ENCODE measurements at regions not wholly inside any gene's neighbourhood (a gene's known extent, or its start where the extent isn't known, plus 50 kb on each side); places are given as distances from the start of the nearest gene placed in this dataset.

- DNase-seq (ENCODE audit: low spot score) = no peak
- in situ Hi-C loops (cut with MboI; ENCODE audit: low pct_unique_long_range_greater_than_20kb, low sequenced_read_pairs, unreplicated experiment) = no loop called here
- TF ChIP-seq CTCF (IDR thresholded peaks at IDR 0.05; ENCODE audit: extremely low read depth, insufficient read depth, missing control alignments) = no peak
Measured at GRCh38 chr16:73329358-73330286, 281.7 kb upstream of the ZFHX3 start.

DNA sequence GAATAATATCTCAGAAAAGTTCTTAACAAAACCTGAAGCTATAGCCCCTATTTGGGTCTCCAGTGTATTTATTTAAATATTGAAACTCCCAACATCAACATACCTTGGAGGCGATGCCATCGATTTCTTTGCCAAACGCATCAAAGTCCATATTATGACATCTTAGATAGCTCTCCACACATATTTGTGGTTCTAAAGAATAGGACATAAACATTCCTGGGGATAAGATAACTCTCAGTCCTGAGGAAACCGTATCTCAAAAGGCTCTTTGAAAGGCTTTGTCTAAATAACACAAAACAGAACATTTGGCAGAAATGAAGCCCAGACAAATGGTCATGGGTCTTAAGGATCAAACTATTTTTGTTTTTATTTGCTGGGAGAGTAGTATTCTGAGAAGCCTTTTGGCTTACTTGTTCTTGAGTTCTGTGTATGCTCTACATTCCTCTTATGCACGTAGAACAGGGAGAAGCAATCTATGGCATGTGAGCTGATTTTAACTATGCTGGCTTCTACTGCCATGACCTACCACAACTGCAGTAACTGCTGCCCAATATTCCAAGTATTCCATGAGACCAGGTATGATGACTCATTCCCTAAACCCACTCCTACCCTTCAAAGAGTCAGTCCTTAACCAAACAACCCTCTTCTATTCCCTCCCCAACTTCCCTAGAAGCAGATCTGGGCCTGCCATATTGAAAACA lies 279.0 kb upstream of the ZFHX3 start:
- no peak for TF ChIP-seq CTCF (IDR thresholded peaks at IDR 0.05; ENCODE audit: extremely low read depth, insufficient read depth, missing control alignments)

GRCh38 chr16:73326221-73326620 lies 278.3 kb upstream of the ZFHX3 start:
- no peak for TF ChIP-seq CTCF (IDR thresholded peaks at IDR 0.05; ENCODE audit: extremely low read depth, insufficient read depth, missing control alignments)
- in situ Hi-C loops (cut with MboI; ENCODE audit: low pct_unique_long_range_greater_than_20kb, low sequenced_read_pairs, unreplicated experiment) = no loop called here
- DNase-seq (ENCODE audit: low spot score) = no peak

More for the DNA sequence above, 279.0 kb upstream of the ZFHX3 start:
- no peak for DNase-seq (ENCODE audit: low spot score)
- in situ Hi-C loops (cut with MboI; ENCODE audit: low pct_unique_long_range_greater_than_20kb, low sequenced_read_pairs, unreplicated experiment) = no loop called here

DNA sequence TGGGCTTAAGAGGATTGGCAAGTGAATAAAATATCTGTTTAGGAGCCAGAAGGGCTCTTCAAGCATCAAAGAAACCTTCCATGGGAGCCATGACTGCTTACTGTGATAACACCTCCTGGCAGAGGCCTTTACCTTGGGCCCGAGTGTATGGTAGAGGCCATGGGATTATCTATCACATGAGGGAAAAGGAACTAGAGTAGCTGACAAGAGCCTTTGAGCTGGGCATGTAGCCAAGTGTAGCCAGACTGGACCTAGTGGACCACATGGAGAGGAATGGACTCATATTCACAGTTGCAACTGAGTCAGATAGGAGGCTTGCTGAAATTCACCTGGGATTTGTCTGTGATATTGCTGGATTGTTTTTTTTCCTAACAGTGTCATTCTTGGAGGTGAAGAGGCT lies 276.0 kb upstream of the ZFHX3 start:
- in situ Hi-C loops (cut with MboI; ENCODE audit: low pct_unique_long_range_greater_than_20kb, low sequenced_read_pairs, unreplicated experiment) = no loop called here
- DNase-seq (ENCODE audit: low spot score) = no peak
- TF ChIP-seq CTCF (IDR thresholded peaks at IDR 0.05; ENCODE audit: extremely low read depth, insufficient read depth, missing control alignments) = no peak

GRCh38 chr16:73322856-73323255 lies 274.9 kb upstream of the ZFHX3 start:
- no peak for DNase-seq (ENCODE audit: low spot score)
- TF ChIP-seq CTCF (IDR thresholded peaks at IDR 0.05; ENCODE audit: extremely low read depth, insufficient read depth, missing control alignments) = no peak
- in situ Hi-C loops (cut with MboI; ENCODE audit: low pct_unique_long_range_greater_than_20kb, low sequenced_read_pairs, unreplicated experiment) = no loop called here

GRCh38 chr16:73321853-73322252 lies 273.9 kb upstream of the ZFHX3 start:
- TF ChIP-seq CTCF (IDR thresholded peaks at IDR 0.05; ENCODE audit: extremely low read depth, insufficient read depth, missing control alignments) = no peak
- in situ Hi-C loops (cut with MboI; ENCODE audit: low pct_unique_long_range_greater_than_20kb, low sequenced_read_pairs, unreplicated experiment) = no loop called here
- DNase-seq (ENCODE audit: low spot score) = no peak

All from GM13977 (cell line).